DMS153 treated with DMSO at 0.1 percent for 48 hours (cell line): ENCODE measurements at regions not wholly inside any gene's neighbourhood (a gene's known extent, or its start where the extent isn't known, plus 50 kb on each side); places are given as distances from the start of the nearest gene placed in this dataset.

Experiments used
- DNase-seq: peaks from one replicate; lab custom pipeline; 2025; ENCODE audit not compliant: unreplicated experiment; lab: John Stamatoyannopoulos, UW

GRCh38 chr11:119476666-119477331 is 53.8 kb upstream of the THY1 start:
- no peak for DNase-seq

GRCh38 chr11:119476038-119476437 is 53.1 kb upstream of the THY1 start:
- no peak for DNase-seq

GRCh38 chr11:119474682-119475596 is 52.0 kb upstream of the THY1 start:
- peak; percentile 36 for DNase-seq

GRCh38 chr11:119473901-119474681 is 51.1 kb upstream of the THY1 start:
- DNase-seq: no peak

GRCh38 chr11:119473226-119473625 is 50.3 kb upstream of the THY1 start:
- DNase-seq: no peak

GRCh38 chr11:119472856-119473222 is 49.9 kb upstream of the THY1 start:
- DNase-seq: no peak
